T-helper 22 cell (primary cell): ENCODE measurements at regions not wholly inside any gene's neighbourhood (a gene's known extent, or its start where the extent isn't known, plus 50 kb on each side); places are given as distances from the start of the nearest gene placed in this dataset.
"Not testable (repeated sequence)": the region's sequence is repeated elsewhere in the genome, so short reads cannot be mapped to it uniquely, and the experiment has no call there.

Source experiments
- DNase-seq: peaks from one replicate; pipeline ENCODE4 v3.0.0-alpha.2; 2020; ENCODE audit warnings: low read depth

DNA sequence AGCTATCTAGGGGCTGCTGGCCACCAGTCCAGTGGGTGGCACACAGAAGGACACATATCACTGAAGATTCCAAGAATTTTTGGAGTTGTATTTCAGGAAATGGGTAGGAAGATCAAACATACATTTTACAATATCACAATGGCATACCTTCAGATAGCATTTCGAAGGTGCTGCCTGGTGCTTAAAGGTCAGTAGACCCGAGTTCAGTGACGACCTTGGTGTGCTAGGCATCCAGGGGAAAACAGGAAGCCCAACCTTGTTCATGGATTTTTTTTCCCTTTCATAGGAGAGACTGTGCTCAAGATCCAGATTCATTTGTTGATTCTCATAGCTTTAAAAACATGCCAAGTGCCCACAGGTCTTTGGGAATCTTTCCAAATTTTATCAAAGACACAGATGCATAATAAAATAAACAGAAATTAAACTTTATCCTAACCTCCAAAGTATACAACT lies 51.0 kb upstream of the RCBTB2 start:
- no peak for DNase-seq

DNA sequence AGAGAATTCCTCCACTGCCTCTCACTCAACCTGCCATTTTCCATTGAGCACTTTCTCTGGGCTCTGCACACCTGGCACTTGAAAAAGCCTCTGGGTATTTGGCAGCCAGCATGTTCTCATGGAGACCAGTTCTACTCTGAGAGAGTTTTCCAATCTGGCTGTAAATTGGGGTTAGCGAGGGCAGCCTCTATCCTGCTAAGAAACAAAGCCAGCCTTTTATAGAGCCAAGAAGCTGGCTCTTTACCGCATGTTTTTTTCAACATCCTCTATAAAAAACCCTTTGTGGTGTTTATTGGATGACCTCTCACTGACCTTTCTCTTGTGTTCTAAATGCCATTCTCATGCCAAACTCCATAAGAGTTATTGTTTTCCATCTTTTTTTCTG lies 52.6 kb upstream of the RCBTB2 start:
- DNase-seq: no peak

DNA sequence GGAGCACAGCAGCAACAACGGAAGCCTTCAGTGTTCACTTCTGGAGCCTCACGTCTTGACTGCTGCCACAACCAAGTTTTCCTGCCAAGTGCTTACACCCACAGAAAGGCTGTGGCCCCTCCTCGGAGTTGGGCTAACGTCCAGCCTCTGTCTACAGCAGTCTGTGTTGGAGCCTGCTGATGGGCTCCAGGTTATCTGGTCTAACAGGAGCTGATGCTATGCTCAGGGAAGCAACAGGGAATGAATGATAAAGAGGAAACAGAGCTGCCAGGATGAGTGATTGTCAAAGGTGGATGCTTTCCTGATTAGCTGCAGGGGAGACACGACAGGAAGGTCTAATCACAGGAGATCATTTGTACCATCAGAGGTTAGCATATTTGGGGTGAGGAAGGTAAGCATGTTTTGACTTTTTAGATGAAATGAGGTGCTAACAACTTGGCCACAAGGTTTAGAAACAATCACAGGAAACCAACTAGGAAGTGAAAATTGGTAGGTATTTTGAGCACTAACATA lies 53.8 kb upstream of the RCBTB2 start:
- DNase-seq: no peak

DNA sequence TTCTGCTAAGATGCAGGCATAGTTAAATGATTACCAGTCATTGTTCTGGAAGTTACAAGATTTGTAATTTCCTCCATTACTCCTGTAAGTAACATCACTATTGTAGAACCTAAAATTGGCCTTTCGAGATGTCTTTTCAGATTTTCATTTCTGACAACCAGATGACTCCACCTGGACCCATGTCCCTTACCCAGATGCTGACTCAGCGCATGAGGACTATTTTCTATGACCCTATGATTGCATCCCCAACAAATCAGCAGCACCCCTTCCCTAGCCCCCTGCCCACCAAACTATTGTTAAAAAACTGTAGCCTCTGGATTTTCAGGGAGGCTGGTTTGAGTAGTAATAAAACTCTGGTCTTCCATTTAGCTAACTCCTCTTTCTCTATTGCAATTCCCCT lies 55.2 kb upstream of the RCBTB2 start:
- no peak for DNase-seq

DNA sequence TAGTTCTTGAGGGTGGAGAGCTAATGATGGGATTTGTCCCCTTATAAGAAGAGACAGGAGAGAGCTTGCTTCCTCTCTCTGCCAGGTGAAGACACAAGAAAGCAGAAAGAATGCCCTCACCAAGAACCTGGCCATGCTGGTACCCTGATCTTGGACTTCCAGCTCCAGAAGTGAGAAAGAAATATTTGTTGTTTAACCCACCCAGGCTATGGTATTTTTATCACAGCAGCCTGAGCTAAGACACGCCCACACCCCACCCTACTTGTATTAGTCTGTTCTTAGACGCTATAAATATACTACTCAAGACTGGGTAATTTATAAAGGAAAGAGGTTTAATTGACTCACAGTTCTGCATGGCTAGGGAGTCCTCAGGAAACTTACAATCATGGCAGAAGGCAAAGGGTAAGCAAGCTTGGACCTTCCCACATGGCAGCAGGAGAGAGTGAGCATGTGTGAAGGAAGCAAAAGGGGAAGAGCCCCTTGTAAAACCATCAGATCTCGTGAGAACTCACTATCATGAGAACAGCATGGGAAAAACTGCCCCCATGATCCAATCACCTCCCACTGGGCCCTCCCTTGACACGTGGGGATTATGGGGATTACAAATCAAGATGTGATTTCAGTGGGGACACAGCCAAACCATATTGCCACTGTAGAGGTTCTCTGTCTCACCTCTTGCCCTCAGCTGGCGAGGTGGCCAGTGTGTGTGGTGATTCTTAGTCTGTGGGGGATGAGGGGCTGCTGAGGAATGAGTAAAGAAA lies 57.4 kb upstream of the RCBTB2 start:
- no peak for DNase-seq

DNA sequence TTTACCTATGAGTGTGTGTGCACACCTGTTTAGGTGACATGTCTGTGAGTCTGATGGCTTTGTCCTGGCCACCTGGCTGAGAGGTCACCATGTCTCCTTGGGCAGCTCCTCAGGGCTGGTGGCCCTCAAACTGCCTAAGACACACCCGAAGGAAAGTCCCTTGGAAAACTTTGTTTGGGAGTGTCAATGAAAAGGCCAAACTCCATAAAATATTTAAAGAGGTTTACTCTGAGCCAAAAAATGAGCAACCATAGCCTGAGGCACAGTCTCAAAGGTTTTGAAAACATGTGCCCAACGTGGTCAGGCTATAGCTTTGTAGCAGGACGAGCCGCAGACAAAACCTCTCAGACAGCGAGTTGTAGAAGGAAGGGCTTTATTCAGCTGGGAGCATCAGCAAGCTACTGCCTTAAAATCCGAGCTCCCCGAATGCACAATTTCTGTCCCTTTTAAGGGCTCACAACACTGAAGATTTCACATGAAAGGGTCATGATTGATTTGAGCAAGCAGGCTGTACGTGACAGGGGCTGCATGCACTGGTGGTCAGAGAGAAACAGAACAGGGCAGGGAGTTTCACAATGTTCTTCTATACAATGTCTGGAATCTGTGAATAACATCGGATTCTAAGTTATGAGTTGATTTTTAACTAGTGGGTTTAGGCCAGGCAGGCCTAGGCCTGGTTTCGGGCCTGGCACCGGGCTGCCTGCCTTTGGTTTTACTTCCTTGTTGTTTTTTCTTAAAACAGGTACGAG lies 58.4 kb upstream of the RCBTB2 start:
- DNase-seq: not testable (repeated sequence)

DNA sequence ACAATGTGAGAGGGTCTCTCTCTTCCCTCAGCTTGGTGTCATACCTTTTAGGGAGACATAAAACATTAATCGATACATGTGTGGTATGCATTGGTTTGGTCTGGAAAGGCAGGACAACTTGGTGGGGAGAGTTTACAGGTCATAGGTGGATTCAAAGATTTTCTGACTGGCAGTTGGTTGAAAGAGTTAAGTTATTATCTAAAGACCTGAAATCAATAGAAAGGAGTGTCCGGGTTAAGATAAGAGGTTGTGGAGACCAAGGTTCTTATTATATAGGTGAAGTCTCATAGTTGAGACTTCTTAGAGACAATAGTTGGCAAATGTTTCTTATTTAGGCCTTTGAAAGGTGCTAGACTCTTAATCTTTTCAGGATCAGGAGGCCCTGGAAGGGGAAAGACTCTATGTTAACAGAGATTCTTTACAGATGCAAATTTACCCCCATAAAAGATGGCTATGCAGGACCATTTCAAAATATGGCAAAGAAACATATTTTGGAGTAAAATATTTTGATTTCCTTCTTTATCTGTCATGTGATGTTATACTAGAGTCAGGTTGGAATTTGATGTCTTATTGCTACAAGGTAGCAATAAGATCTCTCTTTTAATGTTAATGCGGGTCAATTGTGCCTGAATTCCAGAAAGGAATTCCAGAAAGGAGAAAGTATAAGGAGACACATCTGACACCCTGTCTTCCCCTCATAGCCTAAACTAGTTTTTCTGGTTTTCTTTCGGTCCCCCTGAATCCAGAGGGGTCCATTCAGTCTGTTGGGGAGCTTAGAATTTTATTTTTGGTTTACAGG lies 59.2 kb upstream of the RCBTB2 start:
- no peak for DNase-seq

DNA sequence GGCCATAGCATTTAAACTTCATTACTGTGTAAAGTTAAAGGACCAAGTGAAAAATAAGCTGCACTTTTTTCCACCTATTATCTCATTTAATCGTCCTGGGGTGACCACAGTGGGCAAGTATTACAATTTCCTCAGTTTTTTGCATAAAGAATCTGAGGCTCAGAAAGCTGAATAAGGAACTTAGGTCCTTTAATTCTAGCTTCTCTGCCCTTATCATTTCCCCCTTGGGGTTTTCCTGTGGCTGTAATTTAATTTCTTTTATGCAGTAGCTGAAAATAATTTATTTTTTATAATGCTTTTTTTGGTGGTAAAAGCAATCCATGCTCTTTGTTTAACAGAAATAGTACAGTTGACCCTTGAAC lies 59.8 kb upstream of the RCBTB2 start:
- DNase-seq: no peak

DNA sequence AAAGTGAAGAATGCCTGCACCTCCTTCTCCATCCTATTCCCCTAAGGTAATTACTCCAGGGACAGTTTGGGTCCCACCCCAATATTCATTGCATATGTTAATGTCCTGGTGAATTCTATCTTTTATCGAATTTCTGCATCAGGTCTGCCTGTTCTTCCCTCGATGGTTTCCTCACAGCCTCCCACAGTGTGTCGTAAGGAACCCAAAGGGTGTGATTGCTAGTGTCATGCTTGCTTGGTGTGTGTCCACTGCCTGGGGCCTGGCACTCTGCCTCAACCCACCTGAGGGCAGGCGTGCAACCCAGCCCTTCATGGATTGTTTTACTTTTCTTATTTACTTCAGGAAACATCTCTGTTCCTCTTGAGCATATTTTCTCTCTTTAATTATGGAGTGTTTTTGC lies 60.2 kb upstream of the CYSLTR2 start:
- no peak for DNase-seq

DNA sequence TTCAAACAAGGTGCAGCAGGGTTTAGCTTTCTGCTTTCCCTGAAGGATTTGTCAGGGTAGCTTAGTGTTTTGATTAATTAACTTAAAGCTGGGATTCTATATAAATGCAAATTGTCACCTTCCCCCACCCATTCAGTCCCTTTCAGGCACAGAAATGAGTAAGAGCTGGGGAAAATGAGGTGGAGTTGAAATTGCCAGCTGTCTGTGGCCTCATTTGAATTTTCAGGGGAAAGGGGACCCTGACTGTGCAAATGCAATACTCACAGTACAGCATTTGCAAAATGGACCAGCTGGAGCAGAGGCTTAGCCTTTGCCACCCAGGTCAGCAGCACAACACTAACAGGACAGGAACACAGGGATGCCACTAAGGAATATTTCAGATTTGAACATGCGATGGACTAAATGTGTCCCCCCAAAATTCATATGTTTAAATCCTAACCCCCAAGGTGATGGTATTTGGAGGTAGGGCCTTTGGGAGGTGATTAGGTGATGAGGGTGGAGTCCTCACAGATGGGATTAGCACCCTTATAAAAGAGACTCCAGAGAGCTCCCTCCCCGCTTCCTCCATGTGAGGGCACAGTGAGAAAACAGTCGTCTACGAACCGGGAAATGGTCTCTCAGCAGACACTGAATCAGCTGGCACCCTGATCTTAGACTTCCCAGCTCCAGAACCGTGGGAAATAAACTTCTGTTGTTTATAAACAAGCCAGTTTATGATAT lies 59.5 kb upstream of the CYSLTR2 start:
- DNase-seq: no peak

DNA sequence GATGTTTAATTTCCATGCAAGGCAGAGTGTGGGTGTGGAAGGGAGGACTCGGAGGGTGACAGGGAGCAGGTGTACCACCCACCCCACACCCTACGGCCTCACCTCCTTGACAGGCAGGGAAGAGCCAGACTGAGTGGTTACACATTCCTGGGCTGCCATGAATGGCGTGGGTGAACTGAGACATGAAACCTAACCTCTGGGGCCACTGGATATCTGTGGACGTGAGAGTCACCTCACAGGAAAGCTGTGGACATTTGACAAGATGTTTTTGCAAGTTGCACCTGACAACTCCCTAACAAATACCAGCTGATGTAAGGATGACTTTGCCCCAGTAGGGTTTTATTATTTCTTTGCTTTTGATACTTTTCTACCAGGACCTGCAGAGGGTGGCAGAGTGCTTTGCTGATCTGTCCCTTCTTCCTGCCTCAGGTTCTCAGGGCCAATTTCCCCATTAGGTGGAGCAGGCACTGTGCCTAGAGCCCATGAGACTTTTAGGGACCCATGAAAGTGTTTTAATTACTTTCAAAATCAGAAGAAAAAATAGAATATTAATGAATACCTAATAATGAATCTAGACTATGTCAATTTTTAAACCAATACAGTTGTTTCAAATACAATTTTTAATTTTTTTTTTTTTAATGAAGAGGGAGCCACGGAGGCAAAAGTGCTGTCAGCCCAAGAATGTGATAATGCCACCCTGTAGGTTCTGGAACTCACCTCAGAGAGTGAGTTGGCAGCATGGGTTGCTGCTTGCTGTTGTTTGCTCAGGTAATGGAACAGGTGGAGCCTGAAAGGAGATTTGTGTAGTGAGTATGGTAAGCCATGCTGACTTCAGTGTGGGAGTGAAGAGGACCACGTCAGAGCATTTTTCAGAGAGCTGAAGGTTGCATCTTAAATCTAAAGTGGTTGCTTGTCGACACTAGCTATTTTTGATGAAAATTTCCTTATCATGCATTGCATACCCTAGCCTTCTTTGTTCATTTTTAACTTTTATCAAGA lies 58.0 kb upstream of the CYSLTR2 start:
- peak; percentile 36 for DNase-seq

DNA sequence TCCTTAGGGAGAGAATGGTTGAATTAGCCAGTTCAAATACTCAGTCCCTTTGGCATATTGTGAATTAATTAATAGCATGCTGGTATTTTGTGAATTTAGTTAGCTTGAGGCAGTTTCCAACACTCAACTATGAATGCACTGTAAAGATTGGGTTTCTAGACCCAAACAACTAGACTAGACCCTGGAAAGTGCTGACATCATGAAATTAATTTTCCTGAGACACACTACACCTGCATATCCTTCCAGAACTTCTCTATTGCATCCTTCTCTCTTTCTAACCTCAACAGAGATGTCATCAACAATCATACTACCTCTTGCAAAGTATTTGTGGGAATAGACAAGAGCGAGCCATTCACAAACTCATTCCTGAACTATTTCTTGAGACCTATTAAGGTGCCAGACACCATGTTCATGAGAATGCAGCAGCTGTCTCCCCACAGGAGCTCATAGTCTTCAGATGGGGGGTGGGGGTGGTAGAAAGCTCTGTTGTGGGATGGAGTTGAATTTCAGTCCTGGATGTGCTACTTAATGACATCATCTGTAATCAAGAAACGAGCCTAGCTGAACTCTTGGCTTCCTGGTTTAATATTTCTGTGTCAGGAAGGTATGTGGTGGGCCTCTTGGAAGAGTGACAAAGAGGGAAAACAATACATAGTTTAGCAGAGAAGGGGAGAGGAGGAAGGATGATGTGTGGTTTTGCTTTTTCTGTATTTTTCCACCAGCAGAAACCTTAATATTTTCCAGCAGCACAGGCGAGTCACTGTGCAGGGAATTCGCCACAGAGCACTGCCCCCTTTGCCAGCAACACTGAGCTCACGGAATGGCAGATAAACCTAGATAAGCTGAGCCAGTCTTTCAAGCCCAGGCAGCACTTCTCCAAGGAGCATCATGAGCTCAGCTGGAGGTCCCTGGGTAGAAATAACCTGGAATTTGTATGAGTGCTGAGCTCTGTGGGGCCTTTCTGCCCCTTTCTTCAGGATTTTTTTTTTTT lies 53.1 kb upstream of the CYSLTR2 start:
- DNase-seq: no peak

DNA sequence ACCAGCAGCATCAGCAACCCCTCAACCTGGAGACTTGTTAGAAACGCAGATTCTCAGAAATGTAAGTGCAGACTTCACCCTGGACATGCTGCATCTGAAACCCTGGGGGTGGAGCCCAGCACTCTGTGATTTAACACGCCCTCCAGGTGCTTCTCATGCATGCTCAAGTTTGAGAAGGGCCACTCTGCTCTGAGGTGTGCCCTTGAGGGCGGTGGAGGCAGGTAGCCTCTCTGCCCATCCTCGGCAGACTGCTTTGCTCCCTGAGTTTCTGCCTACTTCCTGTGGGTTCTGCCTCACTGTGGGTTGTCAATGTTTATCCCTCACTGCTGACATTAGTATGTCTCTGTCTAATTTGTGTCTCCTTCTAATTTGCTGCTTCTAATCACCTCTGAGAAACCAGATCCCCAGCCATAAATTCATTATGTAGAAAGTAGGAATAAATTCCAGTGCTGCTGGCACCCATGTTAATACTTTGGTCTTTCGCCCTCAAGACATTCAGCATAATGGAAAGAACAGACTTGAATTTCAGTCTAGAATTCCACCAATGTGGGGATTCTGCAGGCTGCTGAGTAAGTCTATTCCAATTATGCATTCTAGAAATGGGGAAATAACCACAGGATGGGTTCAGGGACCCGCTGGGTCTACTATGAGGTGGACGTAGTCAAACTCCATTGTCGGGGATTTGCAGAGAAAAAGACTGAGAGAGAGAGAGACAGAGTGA lies 51.3 kb upstream of the CYSLTR2 start:
- no peak for DNase-seq

DNA sequence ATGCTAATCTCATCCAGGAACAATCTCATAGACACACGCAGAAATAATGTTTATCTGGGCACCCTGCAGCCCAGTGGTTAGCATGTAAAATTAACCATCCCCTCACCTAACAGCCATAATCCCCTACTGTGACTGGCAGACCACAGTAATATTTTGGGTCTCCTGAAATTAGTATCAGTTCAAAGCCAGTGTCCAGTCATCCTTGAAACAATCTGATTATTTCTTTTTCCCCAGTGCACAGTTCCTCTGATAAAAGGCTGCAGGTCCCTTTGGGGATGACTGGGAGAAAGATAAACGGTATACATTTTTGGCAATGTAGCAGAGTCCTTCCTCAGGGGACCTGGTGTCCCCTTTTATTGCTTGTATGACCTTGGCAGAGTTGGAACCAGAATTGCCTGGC lies 50.4 kb upstream of the CYSLTR2 start:
- no peak for DNase-seq
